ENCODE measurements at regions not wholly inside any gene's neighbourhood (a gene's known extent, or its start where the extent isn't known, plus 50 kb on each side); places are given as distances from the start of the nearest gene placed in this dataset.
"Not testable (repeated sequence)": the region's sequence is repeated elsewhere in the genome, so short reads cannot be mapped to it uniquely, and the experiment has no call there.

- no peak for DNase-seq (ENCODE audit: low spot score)
- H3K27ac Mint-ChIP-seq: no peak overlapping the region
- Histone ChIP-seq H3K9ac (no peak overlapping the region), H3K4me1 (no peaks in the 10 kb centered on the region), H3K36me3 (no peaks in the 10 kb centered on the region), H4K20me1 (ENCODE audit: low read depth) (no peaks in the 10 kb centered on the region), H3F3A (ENCODE audit: low read depth) (no peaks in the 10 kb centered on the region), H3K9me3 (ENCODE audit: low read depth) (no peaks in the 10 kb centered on the region), H2AFZ (replicated peaks) (no peak overlapping the region), H3K27ac (no peak overlapping the region), H3K79me2 (ENCODE audit: low read depth) (no peaks in the 10 kb centered on the region), H3K4me2 (no peak overlapping the region), H3K4me3 (no peak overlapping the region), H3K27me3 (no peaks in the 10 kb centered on the region)
- H3K4me3 Mint-ChIP-seq: no peak overlapping the region
- H3K27me3 Mint-ChIP-seq (ENCODE audit: insufficient read depth, low read depth): peaks cover 4% of the 10 kb centered on the region
- H3K9me3 Mint-ChIP-seq: no peaks in the 10 kb centered on the region
- no peaks in the 10 kb centered on the region for H3K4me1 Mint-ChIP-seq
- H3K36me3 Mint-ChIP-seq: no peaks in the 10 kb centered on the region
- no peak for TF ChIP-seq EZH2 (IDR thresholded peaks at IDR 0.05)
- no peak for TF ChIP-seq EZH2phosphoT487 (IDR thresholded peaks at IDR 0.05)
- TF ChIP-seq CTCF (IDR thresholded peaks at IDR 0.05): no peak
Measured at GRCh38 chr5:28602429-28602828, 1564.0 kb upstream of the CDH9 start.

- not testable (repeated sequence) for H3K27ac ChIP-seq; H3K9me3 ChIP-seq (ENCODE audit: low read depth); H3K36me3 Mint-ChIP-seq; DNase-seq (ENCODE audit: low spot score); H3K27me3 ChIP-seq; H3K4me1 Mint-ChIP-seq; H3K36me3 ChIP-seq; H3K9me3 Mint-ChIP-seq; H2AFZ ChIP-seq (replicated peaks); H3K4me2 ChIP-seq; H3K9ac ChIP-seq; H3K79me2 ChIP-seq (ENCODE audit: low read depth); H4K20me1 ChIP-seq (ENCODE audit: low read depth); H3K4me3 Mint-ChIP-seq; H3K4me3 ChIP-seq; H3K27me3 Mint-ChIP-seq (ENCODE audit: insufficient read depth, low read depth); H3K4me1 ChIP-seq; H3F3A ChIP-seq (ENCODE audit: low read depth); H3K27ac Mint-ChIP-seq
Measured at GRCh38 chr5:28596707-28597106, 1558.3 kb upstream of the CDH9 start.

GRCh38 chr5:28580616-28581015, 1542.2 kb upstream of the CDH9 start:
- Histone ChIP-seq H3K4me3 (no peak overlapping the region), H3K4me2 (no peak overlapping the region), H2AFZ (replicated peaks) (no peak overlapping the region), H3K79me2 (ENCODE audit: low read depth) (no peaks in the 10 kb centered on the region), H3K27ac (no peak overlapping the region), H3F3A (ENCODE audit: low read depth) (no peaks in the 10 kb centered on the region), H3K27me3 (no peaks in the 10 kb centered on the region), H3K9me3 (ENCODE audit: low read depth) (no peaks in the 10 kb centered on the region), H3K4me1 (no peaks in the 10 kb centered on the region), H4K20me1 (ENCODE audit: low read depth) (no peaks in the 10 kb centered on the region), H3K36me3 (no peaks in the 10 kb centered on the region), H3K9ac (no peak overlapping the region)
- TF ChIP-seq CTCF (IDR thresholded peaks at IDR 0.05) (no peak), EZH2phosphoT487 (IDR thresholded peaks at IDR 0.05) (no peak), EZH2 (IDR thresholded peaks at IDR 0.05) (no peak)
- no peak for DNase-seq (ENCODE audit: low spot score)
- Mint-ChIP-seq H3K9me3 (peaks cover 11% of the 10 kb centered on the region), H3K36me3 (no peaks in the 10 kb centered on the region), H3K4me1 (no peaks in the 10 kb centered on the region), H3K27me3 (ENCODE audit: insufficient read depth, low read depth) (no peaks in the 10 kb centered on the region), H3K4me3 (no peak overlapping the region), H3K27ac (no peak overlapping the region)

- Histone ChIP-seq H4K20me1 (ENCODE audit: low read depth) (no peaks in the 10 kb centered on the region), H3K9me3 (ENCODE audit: low read depth) (no peaks in the 10 kb centered on the region), H3K79me2 (ENCODE audit: low read depth) (no peaks in the 10 kb centered on the region), H3K4me2 (no peak overlapping the region), H3K27me3 (no peaks in the 10 kb centered on the region), H3K9ac (no peak overlapping the region), H3F3A (ENCODE audit: low read depth) (no peaks in the 10 kb centered on the region), H3K36me3 (no peaks in the 10 kb centered on the region), H2AFZ (replicated peaks) (no peak overlapping the region), H3K27ac (no peak overlapping the region), H3K4me3 (no peak overlapping the region), H3K4me1 (no peaks in the 10 kb centered on the region)
- Mint-ChIP-seq H3K4me1 (no peaks in the 10 kb centered on the region), H3K27ac (no peak overlapping the region), H3K9me3 (peaks cover 12% of the 10 kb centered on the region), H3K27me3 (ENCODE audit: insufficient read depth, low read depth) (no peaks in the 10 kb centered on the region), H3K4me3 (no peak overlapping the region), H3K36me3 (no peaks in the 10 kb centered on the region)
- TF ChIP-seq EZH2 (IDR thresholded peaks at IDR 0.05) (no peak), EZH2phosphoT487 (IDR thresholded peaks at IDR 0.05) (no peak), CTCF (IDR thresholded peaks at IDR 0.05) (peak; percentile 48)
- peak; percentile 5 for DNase-seq (ENCODE audit: low spot score)
Measured at GRCh38 chr5:28576022-28576421, 1537.6 kb upstream of the CDH9 start.
